ENCODE measurements at regions not wholly inside any gene's neighbourhood (a gene's known extent, or its start where the extent isn't known, plus 50 kb on each side); places are given as distances from the start of the nearest gene placed in this dataset.

DNA sequence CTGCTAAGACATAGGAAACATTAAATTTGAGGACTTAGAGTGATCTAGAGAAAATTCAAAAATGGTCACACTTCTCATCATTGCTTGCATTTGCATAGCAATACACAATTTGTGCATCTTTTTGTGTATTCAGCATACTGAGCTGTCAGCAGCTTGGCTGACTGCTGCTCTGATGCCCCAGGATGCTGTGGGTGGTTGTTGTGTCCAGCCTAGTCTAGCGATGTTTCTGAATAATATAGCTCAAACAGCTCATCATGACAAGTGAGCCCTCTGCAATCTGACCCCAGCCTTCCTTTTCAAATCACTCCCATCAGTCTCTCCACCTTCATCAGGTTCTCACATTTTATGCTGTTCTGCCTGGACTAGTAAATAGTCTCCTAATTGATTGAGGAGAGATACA is 483.7 kb upstream of the SPHKAP start:
- no peak overlapping the region for H3K14ac ChIP-seq (ENCODE audit: low read length)
- H3K4me3 ChIP-seq (ENCODE audit: low read length in 2 of 2), result no peak overlapping the region
- H3K18ac ChIP-seq (ENCODE audit: low read length), result no peak overlapping the region
- no peak overlapping the region for H2BK15ac ChIP-seq (ENCODE audit: low read length)
- H3K36me3 ChIP-seq (replicated peaks in 1 of 2; ENCODE audit: control insufficient read depth in 2 of 2, insufficient read depth in 2 of 2, low read length in 2 of 2), result no peaks in the 10 kb centered on the region
- no peak overlapping the region for H3K4ac ChIP-seq (ENCODE audit: low read length)
- no peak overlapping the region for H3K4me2 ChIP-seq (ENCODE audit: insufficient read depth, low read length, poor library complexity, severe bottlenecking)
- no peak for DNase-seq (ENCODE audit: low spot score)
- H3K79me1 ChIP-seq (ENCODE audit: low read depth, low read length), result no peaks in the 10 kb centered on the region
- no peak overlapping the region for H2BK12ac ChIP-seq (ENCODE audit: low read length)
- H4K91ac ChIP-seq (ENCODE audit: low read depth, low read length, poor library complexity), result no peak overlapping the region
- H3K27me3 ChIP-seq (ENCODE audit: control insufficient read depth in 3 of 3, insufficient read depth in 3 of 3, low read depth in 1 of 3, low read length in 3 of 3), result no peaks in the 10 kb centered on the region
- H3K23ac ChIP-seq (ENCODE audit: low read depth, low read length, poor library complexity), result no peak overlapping the region
- no peak overlapping the region for H2AFZ ChIP-seq (ENCODE audit: low read length)
- no peaks in the 10 kb centered on the region for H3K4me1 ChIP-seq (ENCODE audit: control insufficient read depth in 2 of 2, insufficient read depth in 1 of 2, low read depth in 1 of 2, low read length in 2 of 2)
- no peak overlapping the region for H2BK5ac ChIP-seq (ENCODE audit: low read length)
- H3K9ac ChIP-seq (ENCODE audit: low read depth, low read length, poor library complexity), result no peak overlapping the region
- WGBS, 2 donors (ENCODE audit: extremely low coverage in 2 of 2, insufficient read length in 2 of 2, insufficient replicate concordance in 1 of 2), result no CpG with 5 or more reads among the region's 1 CpG
- H4K8ac ChIP-seq (ENCODE audit: low read depth, low read length), result no peak overlapping the region
- H3K9me3 ChIP-seq (replicated peaks in 1 of 2; ENCODE audit: control insufficient read depth in 2 of 2, insufficient read depth in 1 of 2, low read depth in 1 of 2, low read length in 2 of 2), result no peaks in the 10 kb centered on the region
- H2BK120ac ChIP-seq (ENCODE audit: low read depth, low read length), result no peak overlapping the region
- H3K27ac ChIP-seq (replicated peaks; ENCODE audit: low read length), result no peak overlapping the region
- H2AK5ac ChIP-seq (ENCODE audit: low read depth, low read length), result no peak overlapping the region

DNA sequence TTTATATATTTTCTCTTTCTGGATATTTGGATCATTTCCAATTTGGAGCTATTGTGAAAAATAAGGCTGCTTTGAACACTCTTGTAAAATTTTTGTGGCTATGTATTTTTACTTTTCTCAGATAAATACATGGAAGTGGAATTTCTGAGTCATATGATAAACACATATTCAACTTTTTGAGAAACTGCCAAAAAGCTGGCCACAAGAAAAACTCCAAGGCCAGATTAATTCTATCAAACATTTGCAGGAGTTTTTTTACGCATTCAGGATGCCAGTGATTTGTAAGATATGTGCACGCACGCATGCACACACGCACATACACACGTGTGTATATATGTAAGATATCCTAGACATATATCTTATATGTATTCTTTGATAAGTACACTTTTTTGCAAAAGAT is 477.5 kb upstream of the SPHKAP start:
- DNase-seq (ENCODE audit: low spot score), result no peak
- H3K9me3 ChIP-seq (replicated peaks in 1 of 2; ENCODE audit: control insufficient read depth in 2 of 2, insufficient read depth in 1 of 2, low read depth in 1 of 2, low read length in 2 of 2), result no peaks in the 10 kb centered on the region
- no peak overlapping the region for H3K4ac ChIP-seq (ENCODE audit: low read length)
- H3K14ac ChIP-seq (ENCODE audit: low read length), result no peak overlapping the region
- H3K36me3 ChIP-seq (replicated peaks in 1 of 2; ENCODE audit: control insufficient read depth in 2 of 2, insufficient read depth in 2 of 2, low read length in 2 of 2), result no peaks in the 10 kb centered on the region
- H2BK15ac ChIP-seq (ENCODE audit: low read length), result no peak overlapping the region
- no peak overlapping the region for H4K91ac ChIP-seq (ENCODE audit: low read depth, low read length, poor library complexity)
- no peak overlapping the region for H3K18ac ChIP-seq (ENCODE audit: low read length)
- no peak overlapping the region for H2BK12ac ChIP-seq (ENCODE audit: low read length)
- no CpG with 5 or more reads among the region's 5 CpGs for WGBS, 2 donors (ENCODE audit: extremely low coverage in 2 of 2, insufficient read length in 2 of 2, insufficient replicate concordance in 1 of 2)
- H3K27me3 ChIP-seq (ENCODE audit: control insufficient read depth in 3 of 3, insufficient read depth in 3 of 3, low read depth in 1 of 3, low read length in 3 of 3), result no peaks in the 10 kb centered on the region
- H2AK5ac ChIP-seq (ENCODE audit: low read depth, low read length), result no peak overlapping the region
- H4K8ac ChIP-seq (ENCODE audit: low read depth, low read length), result no peak overlapping the region
- H3K4me2 ChIP-seq (ENCODE audit: insufficient read depth, low read length, poor library complexity, severe bottlenecking), result no peak overlapping the region
- no peak overlapping the region for H2AFZ ChIP-seq (ENCODE audit: low read length)
- H3K4me3 ChIP-seq (ENCODE audit: low read length in 2 of 2), result no peak overlapping the region
- no peak overlapping the region for H3K9ac ChIP-seq (ENCODE audit: low read depth, low read length, poor library complexity)
- no peaks in the 10 kb centered on the region for H3K4me1 ChIP-seq (ENCODE audit: control insufficient read depth in 2 of 2, insufficient read depth in 1 of 2, low read depth in 1 of 2, low read length in 2 of 2)
- H2BK120ac ChIP-seq (ENCODE audit: low read depth, low read length), result no peak overlapping the region
- no peak overlapping the region for H2BK5ac ChIP-seq (ENCODE audit: low read length)
- H3K23ac ChIP-seq (ENCODE audit: low read depth, low read length, poor library complexity), result no peak overlapping the region
- H3K79me1 ChIP-seq (ENCODE audit: low read depth, low read length), result no peaks in the 10 kb centered on the region
- no peak overlapping the region for H3K27ac ChIP-seq (replicated peaks; ENCODE audit: low read length)

DNA sequence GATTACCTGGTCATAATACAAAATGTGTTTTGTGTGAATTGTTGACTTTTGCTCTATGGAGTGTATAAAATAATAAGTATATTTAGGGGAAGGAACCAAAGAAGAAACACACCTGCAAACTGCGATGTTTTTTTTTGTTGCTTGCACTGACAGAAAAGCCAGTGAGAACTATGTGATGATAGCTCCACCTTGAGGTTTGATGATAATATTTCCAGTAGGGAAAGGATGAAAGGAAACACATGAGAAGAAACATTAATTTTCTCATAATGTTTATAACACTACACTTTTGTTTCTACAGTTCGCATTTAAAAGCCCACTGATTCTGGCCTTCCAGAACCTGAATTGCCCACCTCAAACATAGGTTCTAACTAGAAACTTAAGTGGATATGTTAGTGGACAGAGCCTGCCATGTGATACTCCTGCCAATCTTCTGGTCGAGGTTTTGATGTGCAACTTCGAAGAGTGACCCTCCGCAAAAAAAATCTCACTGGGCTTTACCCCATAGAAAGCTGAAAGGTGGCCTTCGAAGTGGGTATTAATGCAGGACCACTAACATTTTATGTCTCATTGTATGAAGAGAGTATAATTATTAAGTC is 476.4 kb upstream of the SPHKAP start:
- no peak overlapping the region for H3K4me2 ChIP-seq (ENCODE audit: insufficient read depth, low read length, poor library complexity, severe bottlenecking)
- no peak overlapping the region for H4K8ac ChIP-seq (ENCODE audit: low read depth, low read length)
- no peak overlapping the region for H3K23ac ChIP-seq (ENCODE audit: low read depth, low read length, poor library complexity)
- no peak for DNase-seq (ENCODE audit: low spot score)
- no peaks in the 10 kb centered on the region for H3K79me1 ChIP-seq (ENCODE audit: low read depth, low read length)
- no peak overlapping the region for H3K14ac ChIP-seq (ENCODE audit: low read length)
- no peak overlapping the region for H2BK120ac ChIP-seq (ENCODE audit: low read depth, low read length)
- no peak overlapping the region for H2BK15ac ChIP-seq (ENCODE audit: low read length)
- WGBS, 2 donors (ENCODE audit: extremely low coverage in 2 of 2, insufficient read length in 2 of 2, insufficient replicate concordance in 1 of 2), result no CpG with 5 or more reads among the region's 6 CpGs
- H3K27ac ChIP-seq (replicated peaks; ENCODE audit: low read length), result no peak overlapping the region
- no peaks in the 10 kb centered on the region for H3K36me3 ChIP-seq (replicated peaks in 1 of 2; ENCODE audit: control insufficient read depth in 2 of 2, insufficient read depth in 2 of 2, low read length in 2 of 2)
- no peaks in the 10 kb centered on the region for H3K27me3 ChIP-seq (ENCODE audit: control insufficient read depth in 3 of 3, insufficient read depth in 3 of 3, low read depth in 1 of 3, low read length in 3 of 3)
- H3K18ac ChIP-seq (ENCODE audit: low read length), result no peak overlapping the region
- no peaks in the 10 kb centered on the region for H3K9me3 ChIP-seq (replicated peaks in 1 of 2; ENCODE audit: control insufficient read depth in 2 of 2, insufficient read depth in 1 of 2, low read depth in 1 of 2, low read length in 2 of 2)
- no peaks in the 10 kb centered on the region for H3K4me1 ChIP-seq (ENCODE audit: control insufficient read depth in 2 of 2, insufficient read depth in 1 of 2, low read depth in 1 of 2, low read length in 2 of 2)
- H3K4me3 ChIP-seq (ENCODE audit: low read length in 2 of 2), result no peak overlapping the region
- no peak overlapping the region for H2AK5ac ChIP-seq (ENCODE audit: low read depth, low read length)
- no peak overlapping the region for H2BK12ac ChIP-seq (ENCODE audit: low read length)
- no peak overlapping the region for H4K91ac ChIP-seq (ENCODE audit: low read depth, low read length, poor library complexity)
- H3K9ac ChIP-seq (ENCODE audit: low read depth, low read length, poor library complexity), result no peak overlapping the region
- no peak overlapping the region for H2AFZ ChIP-seq (ENCODE audit: low read length)
- H2BK5ac ChIP-seq (ENCODE audit: low read length), result no peak overlapping the region
- no peak overlapping the region for H3K4ac ChIP-seq (ENCODE audit: low read length)

DNA sequence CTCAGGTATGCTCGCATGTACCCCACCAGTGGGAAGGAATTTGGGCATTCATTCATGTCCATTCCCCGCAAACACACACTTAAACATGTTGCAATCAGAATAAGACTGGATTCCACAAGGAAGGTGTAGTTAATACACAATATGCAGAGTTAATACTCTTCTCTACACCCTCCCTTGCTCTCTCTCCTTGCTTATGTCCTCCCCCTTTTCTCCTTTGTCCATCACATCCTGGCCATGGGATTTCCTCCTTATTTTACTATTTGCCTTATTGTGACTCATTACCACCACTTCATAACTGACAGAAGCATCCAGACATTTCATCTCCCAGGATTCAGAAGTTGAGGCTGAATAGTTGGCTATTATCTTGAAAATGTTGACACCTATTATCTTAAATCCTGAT is 473.8 kb upstream of the SPHKAP start:
- Histone ChIP-seq H3K4ac (ENCODE audit: low read length) (no peak overlapping the region), H2AK5ac (ENCODE audit: low read depth, low read length) (no peak overlapping the region), H3K79me1 (ENCODE audit: low read depth, low read length) (no peaks in the 10 kb centered on the region), H3K4me3 (ENCODE audit: low read length in 2 of 2) (no peak overlapping the region), H3K23ac (ENCODE audit: low read depth, low read length, poor library complexity) (no peak overlapping the region), H4K91ac (ENCODE audit: low read depth, low read length, poor library complexity) (no peak overlapping the region), H2BK15ac (ENCODE audit: low read length) (no peak overlapping the region), H3K27ac (replicated peaks; ENCODE audit: low read length) (no peak overlapping the region), H2BK12ac (ENCODE audit: low read length) (no peak overlapping the region), H3K14ac (ENCODE audit: low read length) (no peak overlapping the region), H3K4me1 (ENCODE audit: control insufficient read depth in 2 of 2, insufficient read depth in 1 of 2, low read depth in 1 of 2, low read length in 2 of 2) (no peaks in the 10 kb centered on the region), H3K27me3 (ENCODE audit: control insufficient read depth in 3 of 3, insufficient read depth in 3 of 3, low read depth in 1 of 3, low read length in 3 of 3) (no peaks in the 10 kb centered on the region), H2AFZ (ENCODE audit: low read length) (no peak overlapping the region), H3K18ac (ENCODE audit: low read length) (no peak overlapping the region), H4K8ac (ENCODE audit: low read depth, low read length) (no peak overlapping the region), H3K4me2 (ENCODE audit: insufficient read depth, low read length, poor library complexity, severe bottlenecking) (no peak overlapping the region), H3K36me3 (replicated peaks in 1 of 2; ENCODE audit: control insufficient read depth in 2 of 2, insufficient read depth in 2 of 2, low read length in 2 of 2) (no peaks in the 10 kb centered on the region), H2BK120ac (ENCODE audit: low read depth, low read length) (no peak overlapping the region), H3K9ac (ENCODE audit: low read depth, low read length, poor library complexity) (no peak overlapping the region), H3K9me3 (replicated peaks in 1 of 2; ENCODE audit: control insufficient read depth in 2 of 2, insufficient read depth in 1 of 2, low read depth in 1 of 2, low read length in 2 of 2) (no peaks in the 10 kb centered on the region), H2BK5ac (ENCODE audit: low read length) (no peak overlapping the region)
- WGBS, 2 donors (ENCODE audit: extremely low coverage in 2 of 2, insufficient read length in 2 of 2, insufficient replicate concordance in 1 of 2), result no CpG with 5 or more reads among the region's 2 CpGs
- no peak for DNase-seq (ENCODE audit: low spot score)

Data from neuronal stem cell (in vitro differentiated cells).